SK-N-SH (cell line): ENCODE measurements at regions not wholly inside any gene's neighbourhood (a gene's known extent, or its start where the extent isn't known, plus 50 kb on each side); places are given as distances from the start of the nearest gene placed in this dataset.

ENCODE experiments used
- CTCF ChIA-PET: fragments of 300-600, 350-600 bp; formaldehyde crosslinking; extraction: SDS; loops from one replicate; lab custom pipeline; 2021; lab: Yijun Ruan, JAX
- POLR2A ChIA-PET: fragments of 350-600 bp; sonication (Branson Sonifier 250); formaldehyde crosslinking; extraction: SDS; loops from one replicate; lab custom pipeline; 2020; ENCODE audit warnings: antibody characterized with exemption, inconsistent platforms; lab: Yijun Ruan, JAX
- DNase-seq: peaks from one replicate; pipeline ENCODE4 v3.0.0; 2012
- H2AFZ ChIP-seq: fragments of 200-600 bp; sonication (generic); 2 replicates; pipeline ENCODE4 v1.8.1; 2016; ENCODE audit warnings: antibody characterized with exemption, mild to moderate bottlenecking, low read depth
- H3F3A ChIP-seq: fragments of 200-600 bp; sonication (generic); replicated peaks from 2 replicates; pipeline ENCODE3; 2016; ENCODE audit warnings: antibody characterized with exemption, mild to moderate bottlenecking; ENCODE audit not compliant: insufficient read depth
- H3K27ac ChIP-seq, 2 experiments: fragments of 200-500 bp in 1 of 2; fragments of 200-600 bp in 1 of 2; sonication (Bioruptor generic) in 1 of 2; sonication (generic), shearing (Covaris generic) in 1 of 2; 2 replicates each; pipeline versions ENCODE4 v1.5.1 to v1.6.1; 2014 to 2016; ENCODE audit warnings: low read depth in 2 of 2, inconsistent platforms in 1 of 2, low read length in 1 of 2, mild to moderate bottlenecking in 1 of 2, mixed read lengths in 1 of 2
- H3K27me3 ChIP-seq: fragments of 200-600 bp; sonication (generic), shearing (Covaris generic); 2 replicates; pipeline ENCODE4 v1.6.1; 2016; ENCODE audit warnings: mixed run types; ENCODE audit not compliant: insufficient read depth
- H3K36me3 ChIP-seq, 2 experiments: fragments of 200-500 bp in 1 of 2; fragments of 200-600 bp in 1 of 2; sonication (Bioruptor generic) in 1 of 2; sonication (generic) in 1 of 2; replicated peaks in 1 of 2; 2 replicates each; pipeline versions ENCODE3 to v1.5.1; 2014 to 2016; ENCODE audit warnings: low read length in 1 of 2, mild to moderate bottlenecking in 1 of 2; ENCODE audit not compliant: insufficient read depth in 2 of 2, control insufficient read depth in 1 of 2
- H3K4me1 ChIP-seq, 2 experiments: fragments of 200-500 bp in 1 of 2; fragments of 200-600 bp in 1 of 2; sonication (Bioruptor generic) in 1 of 2; sonication (generic), shearing (Covaris generic) in 1 of 2; 2 replicates each; pipeline versions ENCODE4 v1.5.1 to v1.6.1; 2014 to 2016; ENCODE audit warnings: low read depth in 1 of 2, low read length in 1 of 2, mixed run types in 1 of 2; ENCODE audit not compliant: insufficient read depth in 2 of 2, control insufficient read depth in 1 of 2
- H3K4me2 ChIP-seq: fragments of 200-600 bp; sonication (generic), shearing (Covaris generic); 2 replicates; pipeline ENCODE4 v1.6.1; 2017; ENCODE audit warnings: mixed run types
- H3K4me3 ChIP-seq, 2 experiments: fragments of 200-500 bp in 1 of 2; fragments of 200-600 bp in 1 of 2; sonication (Bioruptor generic) in 1 of 2; sonication (generic), shearing (Covaris generic) in 1 of 2; 2 replicates each; pipeline versions ENCODE4 v1.5.1 to v1.8.1; 2014 to 2016; ENCODE audit warnings: low read depth in 2 of 2, inconsistent platforms in 1 of 2, low read length in 1 of 2, mild to moderate bottlenecking in 1 of 2, mixed read lengths in 1 of 2, moderate library complexity in 1 of 2
- H3K79me2 ChIP-seq: fragments of 200-600 bp; sonication (generic); 2 replicates; pipeline ENCODE4 v1.8.1; 2017; ENCODE audit warnings: mild to moderate bottlenecking; ENCODE audit not compliant: insufficient read depth
- H3K9ac ChIP-seq: fragments of 200-600 bp; sonication (generic); 2 replicates; pipeline ENCODE4 v1.6.1; 2017; ENCODE audit warnings: mixed run types
- H3K9me2 ChIP-seq: fragments of 200-600 bp; sonication (generic); 2 replicates; pipeline ENCODE4 v1.6.1; 2017; ENCODE audit warnings: mixed run types
- H3K9me3 ChIP-seq: fragments of 200-600 bp; sonication (generic); 2 replicates; pipeline ENCODE4 v1.6.1; 2017; ENCODE audit warnings: mixed run types, mild to moderate bottlenecking, moderate library complexity
- H4K20me1 ChIP-seq: fragments of 200-600 bp; sonication (generic); 2 replicates; pipeline ENCODE4 v1.6.1; 2017; ENCODE audit warnings: mild to moderate bottlenecking, mixed run types; ENCODE audit not compliant: insufficient read depth
- CHD2 ChIP-seq: fragments of 150-350 bp; IDR thresholded peaks from 2 replicates; pipeline ENCODE4 v1.6.1; 2018; ENCODE audit warnings: low read length; ENCODE audit not compliant: partially characterized antibody
- CTCF ChIP-seq: fragments of 200-600 bp; sonication (generic); IDR thresholded peaks from 2 replicates; pipeline ENCODE4 v1.6.1; 2017; ENCODE audit warnings: antibody characterized with exemption, mild to moderate bottlenecking, moderate library complexity
- EP300 ChIP-seq, 2 experiments: IDR thresholded peaks; 2 replicates each; pipeline versions ENCODE4 v1.4.0 to v1.6.1; 2012; ENCODE audit warnings: borderline replicate concordance in 1 of 2, low read depth in 1 of 2, low read length in 1 of 2
- FOXJ3 ChIP-seq: sonication (generic); formaldehyde crosslinking; IDR thresholded peaks from 2 replicates; pipeline ENCODE4 v1.5.1; 2020; ENCODE audit warnings: mild to moderate bottlenecking, missing genetic modification reagents
- FOXM1 ChIP-seq: IDR thresholded peaks from 2 replicates; pipeline ENCODE4 v1.4.0; 2012; ENCODE audit warnings: low read depth, mild to moderate bottlenecking
- GABPA ChIP-seq: IDR thresholded peaks from 2 replicates; pipeline ENCODE4 v1.4.0; 2012; ENCODE audit warnings: low read depth, mild to moderate bottlenecking
- GATA2 ChIP-seq: sonication (generic); formaldehyde crosslinking; IDR thresholded peaks from 2 replicates; pipeline ENCODE4 v1.5.0; 2020; ENCODE audit warnings: mild to moderate bottlenecking, missing genetic modification reagents
- IRF3 ChIP-seq: fragments of 150-350 bp; IDR thresholded peaks from 2 replicates; pipeline ENCODE4 v1.6.1; 2016; ENCODE audit warnings: mild to moderate bottlenecking, low read depth, low read length
- JUND ChIP-seq: IDR thresholded peaks from 2 replicates; pipeline ENCODE4 v1.4.0; 2012
- MXI1 ChIP-seq: IDR thresholded peaks from 2 replicates; pipeline ENCODE4 v1.6.1; 2012; ENCODE audit warnings: mild to moderate bottlenecking, low read depth, low read length, improper control_type of control experiment
- NFIC ChIP-seq: IDR thresholded peaks from 2 replicates; pipeline ENCODE4 v1.4.0; 2012; ENCODE audit warnings: borderline replicate concordance
- NRF1 ChIP-seq: IDR thresholded peaks from 2 replicates; pipeline ENCODE4 v1.6.1; 2012; ENCODE audit warnings: low read depth, mild to moderate bottlenecking, low read length
- POLR2AphosphoS5 ChIP-seq: IDR thresholded peaks from 2 replicates; pipeline ENCODE4 v1.6.1; 2012; ENCODE audit warnings: low read depth, low read length
- RAD21 ChIP-seq: IDR thresholded peaks from 2 replicates; pipeline ENCODE4 v1.6.1; 2012; ENCODE audit warnings: mild to moderate bottlenecking, low read length
- RCOR1 ChIP-seq: fragments of 150-350 bp; IDR thresholded peaks from 2 replicates; pipeline ENCODE4 v1.6.1; 2017; ENCODE audit warnings: antibody characterized with exemption, low read length
- REST ChIP-seq: IDR thresholded peaks from 2 replicates; pipeline ENCODE4 v1.6.1; 2012; ENCODE audit warnings: mild to moderate bottlenecking, low read depth, low read length, moderate library complexity
- SIN3A ChIP-seq: IDR thresholded peaks from 2 replicates; pipeline ENCODE4 v1.6.1; 2012; ENCODE audit warnings: low read depth, mild to moderate bottlenecking, low read length, moderate library complexity, borderline replicate concordance
- TCF12 ChIP-seq: IDR thresholded peaks from 2 replicates; pipeline ENCODE4 v1.4.0; 2012
- USF1 ChIP-seq: IDR thresholded peaks from 2 replicates; pipeline ENCODE4 v1.4.0; 2012; ENCODE audit warnings: low read depth, borderline replicate concordance
- WGBS: methylation state at CpG from one replicate; pipeline ENCODE4 v1.1.6; 2017; ENCODE audit warnings: low lambda C conversion rate; 5-methylcytosine and 5-hydroxymethylcytosine counted together

GRCh38 chr20:5261763-5262162, 55.0 kb downstream of the PROKR2 start (continued):
- TF ChIP-seq CTCF (no peak), CHD2 (no peak), RAD21 (no peak), EP300 (IDR thresholded peaks at IDR 0.05; ENCODE audit: borderline replicate concordance in 1 of 2, low read depth in 1 of 2, low read length in 1 of 2) (no peak), IRF3 (no peak)

- Histone ChIP-seq H3K4me3 (no peak overlapping the region), H3K9ac (no peak overlapping the region), H3K27me3 (peaks cover 6% of the 10 kb centered on the region; the same call in 1 of the 2 replicates), H3K9me2 (no peaks in the 10 kb centered on the region), H3K27ac (no peak overlapping the region), H3K4me1 (peaks cover 0 to 2% of the 10 kb centered on the region in 2 experiments; a peak in 1 of 4 replicates), H3K79me2 (no peaks in the 10 kb centered on the region), H2AFZ (no peak overlapping the region), H3F3A (no peaks in the 10 kb centered on the region), H3K4me2 (no peak overlapping the region), H4K20me1 (no peaks in the 10 kb centered on the region), H3K36me3 (no peaks in the 10 kb centered on the region), H3K9me3 (no peaks in the 10 kb centered on the region)
- TF ChIP-seq TCF12 (no peak), FOXJ3 (no peak), REST (no peak), USF1 (no peak), SIN3A (no peak), FOXM1 (no peak), GABPA (no peak), POLR2AphosphoS5 (no peak), NRF1 (no peak), NFIC (no peak), MXI1 (no peak), CHD2 (no peak), RCOR1 (no peak), JUND (no peak), GATA2 (CRISPR knock-in tag) (no peak)
- 15% methylated on average over 2 of the region's 2 CpGs for WGBS
- no peak for DNase-seq
- CTCF ChIA-PET: interaction anchor here (0.9 kb wide), 1 partner anchor 12 kb away, joined by 3 read pairs; no protein-coding TSS in a partner anchor
- POLR2A ChIA-PET: no interaction called here
Observed at GRCh38 chr20:5260889-5261288, 55.9 kb downstream of the PROKR2 start.
